ENCODE measurements at regions not wholly inside any gene's neighbourhood (a gene's known extent, or its start where the extent isn't known, plus 50 kb on each side); places are given as distances from the start of the nearest gene placed in this dataset.
"Not testable (repeated sequence)": the region's sequence is repeated elsewhere in the genome, so short reads cannot be mapped to it uniquely, and the experiment has no call there.

DNA sequence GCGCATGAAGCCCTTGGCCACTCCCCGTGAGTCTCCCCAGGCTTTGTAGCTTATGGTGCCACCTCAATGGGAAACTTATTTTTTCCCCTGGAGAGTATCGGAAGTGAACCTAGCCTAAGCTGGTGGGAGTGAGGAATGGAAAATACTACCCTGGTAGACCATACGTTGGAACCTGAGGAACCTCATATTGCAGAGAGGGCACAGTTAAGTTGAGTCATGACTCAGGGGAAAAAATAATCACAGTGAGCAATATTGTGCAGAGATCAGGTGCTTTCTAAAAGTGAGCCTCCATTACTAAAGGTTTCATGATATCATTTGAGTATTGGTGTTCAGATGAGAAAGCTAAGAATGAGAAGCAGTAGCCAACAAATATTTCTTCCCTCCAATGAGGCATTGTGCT lies 360.5 kb upstream of the NT5C1B start:
- DNase-seq (ENCODE audit: low read depth, low spot score), result no peak

DNA sequence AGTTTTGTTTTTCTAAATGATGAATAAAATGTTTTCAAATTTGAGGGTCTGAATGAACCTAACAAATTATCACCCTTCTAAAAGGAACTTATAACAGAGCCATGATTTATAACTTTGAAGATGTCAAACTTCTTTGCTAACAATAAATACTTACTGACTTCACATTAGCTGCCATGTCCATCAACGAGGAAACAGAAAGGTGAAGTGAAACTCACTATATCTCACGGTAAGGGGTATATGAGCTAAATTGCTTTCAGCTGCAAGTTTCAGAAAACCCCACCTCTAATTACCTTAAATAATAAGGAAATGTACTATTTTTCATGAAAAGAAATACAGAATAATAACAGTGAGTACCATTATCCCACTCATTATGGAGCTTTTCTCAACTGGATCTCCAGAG lies 350.8 kb upstream of the NT5C1B start:
- no peak for DNase-seq (ENCODE audit: low read depth, low spot score)

DNA sequence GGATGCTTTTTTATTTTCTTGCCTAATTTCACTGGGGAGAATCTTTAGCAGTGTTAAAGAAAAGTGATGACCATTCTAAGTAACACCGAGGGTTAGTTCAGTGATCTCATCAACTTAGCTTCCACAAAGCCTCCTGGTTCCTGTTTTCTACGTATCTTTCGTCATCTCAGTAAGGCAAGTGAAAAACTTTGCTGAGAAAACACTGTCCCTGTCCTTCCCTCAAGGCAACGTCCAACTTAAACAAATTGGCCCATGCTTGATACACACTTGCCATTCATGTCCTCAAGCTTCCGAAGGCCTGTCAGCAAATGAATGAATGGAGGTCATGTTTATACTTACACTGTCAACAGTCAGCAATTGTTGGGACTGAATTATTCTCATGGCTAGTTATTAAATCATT lies 350.4 kb upstream of the NT5C1B start:
- DNase-seq (ENCODE audit: low read depth, low spot score), result not testable (repeated sequence)

DNA sequence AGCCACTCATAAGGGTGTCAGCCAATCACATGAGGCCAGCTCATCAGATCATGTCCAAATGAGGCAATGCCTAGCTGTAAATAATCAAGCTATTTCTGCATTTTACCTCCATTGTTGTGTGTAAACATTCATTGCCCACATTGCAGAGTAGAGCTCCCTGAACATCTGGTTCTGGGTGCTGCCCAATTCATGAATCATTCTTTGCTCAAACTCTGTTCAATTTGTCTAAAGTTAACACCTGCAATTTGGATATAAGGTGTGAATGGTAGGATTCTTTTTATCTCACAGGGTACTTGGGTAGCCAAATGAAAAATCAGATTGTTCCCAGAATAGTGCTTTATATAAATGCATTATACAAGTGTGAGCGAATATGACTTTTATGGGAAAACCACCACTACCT lies 345.5 kb upstream of the NT5C1B start:
- no peak for DNase-seq (ENCODE audit: low read depth, low spot score)

DNA sequence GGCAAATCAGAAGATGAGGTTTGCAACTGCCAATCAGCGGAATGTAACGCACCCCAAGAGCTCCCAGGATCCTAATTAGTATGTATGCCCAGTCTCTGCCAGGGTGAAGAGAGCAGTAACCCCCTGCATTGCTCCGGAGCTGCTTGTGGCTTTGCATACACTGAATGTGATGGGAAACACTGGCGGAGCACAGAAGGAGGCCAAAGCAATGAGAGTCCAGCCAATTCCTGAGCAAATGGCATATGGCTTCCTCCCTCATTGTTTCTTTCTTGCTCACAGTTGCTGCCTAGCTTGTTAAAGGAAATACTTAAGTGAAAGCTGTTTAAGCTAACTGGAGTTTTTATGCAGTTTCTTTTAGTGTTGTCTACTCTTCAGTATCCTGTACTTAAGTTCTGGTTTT lies 343.5 kb upstream of the NT5C1B start:
- DNase-seq (ENCODE audit: low read depth, low spot score), result no peak

DNA sequence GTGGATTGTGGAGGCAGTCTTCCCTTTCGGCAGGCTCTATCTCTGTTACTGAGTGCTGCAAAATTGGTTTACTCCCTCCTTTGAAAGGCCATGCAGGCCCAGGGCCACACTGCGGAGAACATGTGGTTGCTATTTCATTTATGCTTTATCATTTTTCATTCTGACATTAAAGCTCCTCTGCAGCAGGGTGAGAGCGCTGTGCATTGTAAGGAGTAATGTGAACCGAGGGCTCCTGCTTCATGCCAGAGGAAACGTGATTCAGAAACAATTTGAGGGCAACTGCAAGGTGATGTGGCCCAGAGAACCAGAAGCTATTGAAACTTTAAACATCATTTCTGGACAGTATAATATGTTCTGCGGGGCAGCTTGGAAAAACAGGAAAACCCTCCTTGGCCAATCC lies 341.6 kb upstream of the NT5C1B start:
- no peak for DNase-seq (ENCODE audit: low read depth, low spot score)

DNA sequence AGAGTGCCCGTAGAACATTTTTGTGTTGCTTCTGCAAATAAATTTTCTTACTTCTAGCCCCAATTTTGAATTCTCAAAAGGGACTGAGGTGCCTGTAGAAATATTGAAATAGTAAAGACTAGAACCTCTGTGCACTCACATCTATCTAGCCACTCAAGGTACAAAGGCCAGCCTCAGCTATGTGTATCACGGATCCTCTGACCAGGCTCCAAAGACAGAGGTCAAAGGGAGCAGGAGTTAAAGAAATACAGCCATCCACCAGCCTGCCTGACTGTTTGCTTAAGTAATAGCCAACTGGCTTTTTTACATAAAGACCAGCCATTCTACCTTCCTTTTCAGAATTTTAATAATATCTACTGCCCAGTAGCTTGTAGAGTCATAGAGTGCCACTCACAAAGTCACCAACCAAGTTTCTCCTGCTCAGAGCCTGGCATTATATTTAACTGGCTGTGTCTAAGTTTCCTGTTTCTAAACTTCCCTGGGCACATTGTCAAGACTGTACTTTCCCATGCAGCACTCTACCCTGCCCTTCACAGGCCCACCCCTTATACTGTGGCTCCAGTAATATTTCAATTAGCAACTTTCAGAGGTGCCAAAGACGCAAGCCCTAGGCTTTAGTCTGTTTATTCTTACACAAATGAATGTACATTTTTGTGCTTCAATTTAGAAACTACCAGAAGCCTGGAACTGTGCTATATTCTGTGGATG lies 338.3 kb upstream of the NT5C1B start:
- no peak for DNase-seq (ENCODE audit: low read depth, low spot score)

DNA sequence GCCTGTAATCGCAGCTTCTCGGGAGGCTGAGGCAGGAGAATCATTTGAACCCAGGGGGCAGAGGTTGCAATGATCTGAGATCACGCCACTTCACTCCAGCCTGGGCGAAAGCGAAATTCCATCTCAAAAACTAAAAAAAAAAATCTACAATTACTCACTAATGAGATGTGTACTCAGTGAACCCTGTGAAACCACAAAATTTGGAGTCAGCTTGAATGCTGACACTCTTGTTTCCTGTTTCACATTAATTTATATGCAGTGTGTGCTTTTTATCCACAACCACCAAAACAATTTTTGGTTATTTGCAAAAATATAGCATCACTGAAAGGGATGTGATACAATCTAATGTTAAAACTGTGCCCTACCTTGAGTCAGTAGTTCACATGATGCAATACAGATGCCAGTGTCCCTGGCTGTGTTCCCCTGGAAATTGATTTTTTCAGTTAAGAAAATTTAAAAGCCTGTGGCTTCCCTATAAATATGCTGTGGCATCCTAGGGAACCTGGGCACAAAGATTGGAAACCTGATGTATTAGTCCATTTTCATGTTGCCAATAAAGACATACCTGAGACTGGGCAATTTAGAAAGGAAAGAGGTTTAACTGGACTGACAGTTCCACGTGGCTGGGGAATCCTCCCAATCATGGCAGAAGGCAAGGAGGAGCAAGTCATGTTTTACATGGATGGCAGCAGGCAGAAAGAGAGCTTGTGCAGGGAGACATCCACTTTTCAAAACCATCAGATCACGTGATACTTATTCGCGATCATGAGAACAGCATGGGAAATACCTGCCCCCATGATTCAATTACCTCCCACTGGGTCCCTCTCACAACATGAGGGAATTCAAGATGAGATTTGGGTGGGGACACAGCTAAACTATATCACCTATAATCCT lies 337.5 kb upstream of the NT5C1B start:
- DNase-seq (ENCODE audit: low read depth, low spot score), result no peak

DNA sequence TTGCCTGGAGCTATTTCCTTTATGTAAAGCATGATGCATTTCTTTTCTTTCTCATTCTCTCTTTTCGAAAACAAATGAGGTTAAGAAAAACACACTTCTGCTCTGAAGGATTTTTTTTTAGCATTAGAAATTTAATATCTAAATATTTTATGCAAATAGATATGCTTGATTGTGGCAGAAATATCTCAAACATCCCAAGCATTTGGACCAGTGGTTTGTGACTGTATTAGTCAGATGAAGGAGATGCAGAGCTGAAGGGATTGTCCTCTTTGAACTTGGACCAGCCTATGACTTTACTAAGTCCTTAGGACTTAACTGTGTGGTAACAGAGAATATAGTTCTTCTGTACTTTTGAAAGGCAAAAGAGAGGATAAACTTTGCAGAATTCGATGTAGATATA lies 335.9 kb upstream of the NT5C1B start:
- no peak for DNase-seq (ENCODE audit: low read depth, low spot score)

DNA sequence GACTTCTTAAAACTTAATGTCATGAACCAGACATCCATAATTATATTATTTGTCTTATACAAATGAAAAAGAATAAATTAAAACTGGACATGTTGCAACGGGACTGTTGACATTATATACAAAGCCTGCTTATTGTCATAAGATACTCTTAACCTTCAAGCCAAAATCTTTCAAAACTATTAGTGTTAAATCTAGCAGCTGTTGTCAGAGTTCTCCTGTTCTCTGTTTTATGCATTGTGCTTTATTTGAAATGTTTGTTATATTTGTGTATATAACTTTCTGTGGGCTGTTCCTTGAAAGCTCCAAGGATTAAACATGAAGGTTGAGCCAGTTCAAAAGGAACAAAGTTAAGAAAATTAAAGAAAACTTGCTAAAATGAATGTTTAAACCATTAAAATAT lies 335.5 kb upstream of the NT5C1B start:
- DNase-seq (ENCODE audit: low read depth, low spot score), result no peak

DNA sequence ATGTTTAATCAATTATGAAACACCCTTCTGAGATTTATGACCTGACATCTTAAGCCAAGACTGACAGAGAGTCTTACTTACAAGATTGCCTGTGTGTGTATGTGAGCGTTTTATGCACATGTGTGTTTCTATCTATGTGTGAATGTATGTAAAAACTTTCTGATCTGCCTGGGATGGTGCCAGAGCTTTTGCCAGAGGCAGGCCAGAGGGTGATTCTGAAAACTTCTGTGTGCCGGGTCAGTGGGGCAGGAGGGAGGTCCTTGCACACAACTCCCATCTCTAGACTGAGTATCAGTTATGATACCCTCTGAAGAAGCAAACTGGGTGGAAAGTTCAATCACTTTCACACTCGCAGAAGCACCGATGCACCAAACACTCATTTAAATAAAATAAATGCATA lies 335.0 kb upstream of the NT5C1B start:
- no peak for DNase-seq (ENCODE audit: low read depth, low spot score)

DNA sequence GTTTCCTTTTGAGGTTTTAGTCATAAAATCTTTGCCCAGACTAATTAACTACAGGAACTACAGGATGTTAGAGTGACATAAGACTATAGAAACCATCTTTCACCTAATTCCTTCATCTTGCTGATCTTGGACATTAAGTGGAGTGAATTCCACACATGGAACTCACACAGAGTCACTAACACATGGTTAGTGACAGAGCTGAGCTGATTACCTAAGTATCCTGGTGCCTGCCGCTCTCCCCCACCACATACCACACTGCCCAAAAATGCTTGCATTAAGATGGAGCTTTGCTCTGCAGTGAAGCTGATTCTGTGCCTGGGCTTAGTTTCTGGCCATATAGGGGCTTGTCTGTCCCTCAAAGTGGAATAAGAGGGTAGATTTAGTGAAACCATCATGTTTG lies 332.9 kb upstream of the NT5C1B start:
- no peak for DNase-seq (ENCODE audit: low read depth, low spot score)

DNA sequence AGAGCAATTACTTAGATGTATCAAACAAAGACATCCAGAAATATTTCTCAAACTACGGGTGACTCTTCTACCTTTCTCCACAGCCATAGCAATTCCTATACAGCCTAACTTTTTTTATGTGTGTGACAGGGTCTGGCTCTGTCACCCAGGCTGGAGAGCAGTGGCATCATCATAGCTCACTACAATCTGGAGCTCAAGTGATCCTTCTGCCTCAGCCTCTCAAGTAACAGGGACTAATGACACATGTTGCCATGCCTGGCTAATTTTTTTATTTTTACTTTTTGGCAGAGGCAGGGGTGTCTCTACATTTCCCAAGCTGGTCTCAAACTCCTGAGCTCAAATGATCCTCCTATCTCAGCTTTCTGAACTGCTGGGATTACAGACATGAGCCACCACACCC lies 328.9 kb upstream of the NT5C1B start:
- DNase-seq (ENCODE audit: low read depth, low spot score), result no peak

DNA sequence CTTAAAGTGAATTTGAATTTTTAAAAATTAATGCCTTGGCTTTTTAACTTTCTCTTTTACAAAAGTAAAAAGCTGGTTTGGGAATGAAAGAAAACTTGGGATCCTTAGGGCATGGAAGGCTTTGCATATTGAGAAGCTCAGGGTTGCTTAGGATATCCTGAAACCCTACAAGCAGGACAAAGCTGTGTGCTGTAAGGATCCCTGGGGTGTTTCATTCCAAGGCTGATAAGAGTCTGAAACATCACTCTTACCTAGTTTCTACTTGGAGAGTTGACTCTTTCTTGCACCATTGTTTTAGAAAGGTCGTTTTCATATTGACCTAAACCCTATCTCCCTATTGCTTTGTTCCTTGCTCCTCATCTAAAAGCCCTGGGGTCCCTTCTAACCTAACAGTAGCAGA lies 325.9 kb upstream of the NT5C1B start:
- no peak for DNase-seq (ENCODE audit: low read depth, low spot score)

DNA sequence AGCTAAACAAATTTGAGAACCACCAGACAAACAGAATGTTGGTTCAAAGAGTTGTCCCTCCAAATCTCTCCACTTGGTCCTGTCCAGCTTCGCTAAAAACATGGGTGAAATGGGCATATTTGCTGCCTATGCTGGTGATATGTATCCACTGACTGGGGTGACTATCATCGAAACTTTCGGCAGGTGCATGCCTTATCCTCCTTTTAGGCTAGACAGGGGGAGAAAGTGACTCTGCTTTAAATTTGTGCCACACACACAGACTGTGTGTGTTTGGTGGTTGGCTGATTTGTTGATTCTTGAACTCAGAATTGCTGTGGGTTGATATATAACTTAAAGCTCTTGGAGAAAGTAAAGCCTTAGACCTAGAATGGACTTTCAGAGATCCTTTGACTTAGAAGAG lies 324.1 kb upstream of the NT5C1B start:
- DNase-seq (ENCODE audit: low read depth, low spot score), result no peak

DNA sequence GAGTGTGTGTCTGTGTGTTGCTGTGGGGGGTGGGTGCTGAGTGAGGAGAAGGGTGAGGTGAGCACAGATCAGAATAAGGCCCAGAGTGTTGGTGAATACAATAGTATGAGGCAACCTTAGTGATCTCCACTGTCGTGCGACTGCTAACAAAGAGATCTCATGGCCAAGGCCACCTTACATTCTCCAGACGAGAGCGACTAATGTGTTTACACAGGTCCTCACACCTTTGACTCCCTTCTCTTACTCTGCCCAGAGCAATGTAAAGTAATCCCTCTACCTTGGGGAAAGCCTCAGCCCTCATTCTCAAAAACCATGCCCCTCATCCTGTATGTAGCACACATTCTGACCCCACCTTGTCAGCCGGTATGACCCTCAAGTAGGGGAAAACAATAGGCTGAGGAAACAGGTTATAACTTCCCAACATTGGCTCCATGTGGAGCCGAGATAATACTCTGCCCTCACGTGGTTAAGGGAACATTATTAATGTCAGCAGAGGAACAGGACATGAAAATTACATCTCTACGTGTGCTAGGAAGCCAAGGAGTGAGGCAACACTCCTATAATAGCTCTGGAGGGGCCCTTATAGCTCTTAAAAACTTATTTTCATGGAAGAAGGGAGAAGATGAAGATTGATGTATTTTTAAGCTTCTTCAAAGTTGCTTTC lies 323.0 kb upstream of the NT5C1B start:
- DNase-seq (ENCODE audit: low read depth, low spot score), result no peak

DNA sequence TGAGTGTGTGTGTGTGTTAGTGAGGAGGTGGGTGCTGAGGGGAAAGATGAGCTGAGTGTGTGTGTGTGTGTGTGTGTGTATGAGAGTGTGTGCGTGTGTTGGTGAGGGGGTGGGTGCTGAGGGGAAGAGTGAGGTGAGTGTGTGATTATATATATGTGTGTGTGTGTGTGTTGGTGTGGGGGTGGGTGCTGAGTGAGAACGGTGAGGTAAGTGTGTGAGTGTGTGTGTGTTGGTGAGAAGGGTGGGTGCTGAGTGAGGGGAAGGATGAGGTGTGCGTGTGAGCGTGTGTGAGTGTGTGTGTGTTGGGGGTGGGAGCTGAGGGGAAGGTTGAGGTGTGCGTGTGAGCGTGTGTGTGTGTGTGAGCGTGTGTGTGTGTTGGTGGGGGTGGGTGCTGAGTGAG lies 322.0 kb upstream of the NT5C1B start:
- DNase-seq (ENCODE audit: low read depth, low spot score), result no peak

DNA sequence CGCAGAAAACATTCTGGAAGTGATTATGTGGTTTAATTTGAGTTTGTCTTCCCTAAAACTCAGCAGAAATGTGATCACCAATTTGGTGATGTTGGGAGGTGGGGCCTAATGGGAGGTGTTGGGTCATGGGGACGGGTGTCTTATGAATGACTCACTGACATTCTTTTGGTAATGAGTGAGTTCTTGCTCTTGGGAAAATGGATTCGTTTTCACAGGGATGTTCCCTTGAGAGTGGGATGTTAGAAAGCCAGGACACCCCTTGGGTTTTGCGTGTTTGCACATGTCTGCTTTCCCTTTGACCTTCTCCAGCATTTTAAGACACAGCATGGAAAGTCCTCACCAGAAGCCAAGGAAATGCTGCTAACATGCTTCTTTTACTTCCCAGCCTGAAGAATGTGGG lies 321.5 kb upstream of the NT5C1B start:
- DNase-seq (ENCODE audit: low read depth, low spot score), result peak; percentile 1

DNA sequence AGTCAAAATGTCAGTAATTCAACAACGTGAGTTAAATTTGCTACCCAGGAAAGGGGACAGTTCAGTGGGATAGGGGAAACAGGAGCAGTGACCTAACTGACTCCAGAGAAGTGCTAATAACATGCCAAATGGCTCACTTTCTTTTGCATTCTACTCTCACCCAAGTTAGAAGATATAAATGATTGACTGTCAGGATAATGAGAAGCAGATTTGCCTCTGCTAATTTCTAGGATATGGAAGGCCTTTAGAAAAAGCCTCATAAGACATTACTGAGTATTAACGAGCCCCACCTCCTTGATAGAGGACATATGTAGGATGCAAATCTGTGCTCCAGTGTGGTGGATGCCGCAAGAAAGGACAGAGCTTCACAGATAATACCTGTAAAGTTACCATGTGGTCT lies 318.6 kb upstream of the NT5C1B start:
- no peak for DNase-seq (ENCODE audit: low read depth, low spot score)

DNA sequence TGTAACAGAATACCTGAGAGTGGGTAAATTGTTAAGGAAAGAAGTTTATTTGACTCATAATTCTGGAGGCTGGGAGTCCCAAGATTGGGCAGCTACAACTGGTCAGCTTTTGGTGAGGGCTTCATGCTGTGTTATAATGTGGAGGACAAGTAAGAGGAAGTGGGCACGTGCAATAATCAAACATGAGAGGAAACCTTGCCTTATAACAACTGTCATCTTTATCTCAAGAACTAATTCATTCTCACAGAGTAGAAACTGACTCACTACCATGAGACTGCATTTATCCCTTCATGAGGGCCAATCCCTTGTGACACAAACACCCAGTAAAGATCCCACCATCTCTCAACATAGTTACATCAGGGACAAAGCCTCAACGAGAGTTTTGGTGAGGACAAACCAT lies 318.1 kb upstream of the NT5C1B start:
- DNase-seq (ENCODE audit: low read depth, low spot score), result no peak

DNA sequence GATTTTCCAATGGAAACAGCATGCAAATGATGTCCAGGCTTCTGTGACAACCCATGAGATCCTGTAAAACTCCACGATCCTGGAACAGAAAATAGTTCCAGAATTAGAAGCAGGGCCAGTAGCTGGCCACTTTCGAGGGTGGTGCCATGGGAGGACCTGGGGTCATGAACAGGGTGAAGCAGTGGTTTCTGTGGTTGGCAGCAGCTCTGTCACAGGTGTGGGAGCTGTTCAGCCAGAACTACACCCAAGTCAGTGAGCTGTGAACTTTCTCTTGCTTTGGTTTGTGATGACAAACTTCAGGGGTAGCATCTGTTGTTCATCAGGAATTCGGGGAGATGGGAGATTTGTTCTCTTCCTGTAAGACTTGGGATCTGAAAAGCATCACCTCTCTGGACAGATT lies 314.4 kb upstream of the NT5C1B start:
- DNase-seq (ENCODE audit: low read depth, low spot score), result no peak

DNA sequence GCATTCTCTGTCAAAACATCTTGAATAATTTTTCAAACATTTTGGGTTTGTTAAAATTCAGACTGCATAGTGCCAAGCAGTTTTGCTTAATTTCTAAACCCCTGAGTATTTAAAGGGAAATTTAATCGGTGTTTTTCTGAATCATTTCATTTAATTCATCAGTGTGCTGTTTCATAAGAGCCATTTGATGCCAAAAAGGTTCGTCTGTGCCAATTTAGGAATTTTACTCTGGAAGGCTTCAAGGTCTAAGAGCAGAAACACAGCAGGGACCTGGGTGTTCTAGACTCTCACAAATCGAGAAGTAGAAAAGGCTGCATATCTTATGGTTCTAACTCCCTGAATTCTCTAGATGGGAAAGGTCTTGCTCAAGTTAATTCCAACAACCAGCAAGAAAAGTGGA lies 311.9 kb upstream of the NT5C1B start:
- no peak for DNase-seq (ENCODE audit: low read depth, low spot score)

DNA sequence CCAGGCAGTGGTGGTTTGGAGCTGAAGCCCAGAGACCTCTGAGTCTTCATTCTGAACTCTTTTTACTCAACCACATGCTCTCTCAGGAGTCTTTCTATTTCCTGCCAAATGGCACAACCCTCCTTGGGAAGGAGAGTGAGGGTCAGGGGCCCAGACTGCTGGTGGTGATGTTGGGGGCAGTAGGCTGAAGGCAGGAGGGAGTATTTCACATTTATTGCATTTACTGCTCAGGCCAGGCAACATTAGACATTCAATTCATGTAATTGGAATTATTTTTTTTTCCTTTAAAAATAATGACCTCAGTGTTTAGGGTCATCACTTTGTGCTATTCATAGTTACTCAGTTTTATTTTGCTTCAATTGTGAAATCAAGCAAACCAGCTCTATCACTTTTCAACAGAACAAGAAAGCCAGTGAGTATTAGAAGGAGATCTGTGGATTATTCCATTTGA lies 311.3 kb upstream of the NT5C1B start:
- DNase-seq (ENCODE audit: low read depth, low spot score), result no peak

Measured in ELF-1 (cell line).